ENCODE measurements at regions not wholly inside any gene's neighbourhood (a gene's known extent, or its start where the extent isn't known, plus 50 kb on each side); places are given as distances from the start of the nearest gene placed in this dataset.

- DNase-seq (ENCODE audit: low read depth in 1 of 2, low spot score in 2 of 2), result no peak
- no peaks in the 10 kb centered on the region for H3K27me3 ChIP-seq (replicated peaks)
- no peak overlapping the region for H3K4me3 ChIP-seq
- no peaks in the 10 kb centered on the region for H3K36me3 ChIP-seq
- H3K4me1 ChIP-seq (replicated peaks), result peaks cover 5% of the 10 kb centered on the region; the same call in 1 of the 2 replicates
- H3K27ac ChIP-seq, result no peak overlapping the region
- no peaks in the 10 kb centered on the region for H3K9me3 ChIP-seq (replicated peaks)
Observed at GRCh38 chr2:177314722-177315264, 50.3 kb upstream of the NFE2L2 start.

DNA sequence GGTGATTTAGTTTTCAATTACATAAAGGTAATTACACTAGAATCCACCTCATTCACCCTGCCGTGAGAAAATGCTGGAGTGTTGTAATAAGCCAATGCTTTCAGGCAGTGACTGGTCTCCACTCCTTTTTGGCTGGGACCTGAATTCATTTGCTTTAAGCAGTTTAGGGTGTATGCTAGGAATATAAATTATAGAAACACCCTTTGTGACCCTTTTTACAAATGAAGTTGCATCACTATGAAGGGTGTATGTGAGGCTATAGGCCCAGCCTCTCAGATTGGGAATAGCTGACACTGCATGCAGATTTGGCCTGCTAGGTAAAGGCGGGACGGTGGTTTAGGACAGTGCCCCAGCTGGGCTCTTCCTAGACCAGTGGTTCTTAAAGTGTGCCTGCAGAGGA lies 50.8 kb upstream of the NFE2L2 start:
- no peaks in the 10 kb centered on the region for H3K27me3 ChIP-seq (replicated peaks)
- DNase-seq (ENCODE audit: low read depth in 1 of 2, low spot score in 2 of 2), result no peak
- no peaks in the 10 kb centered on the region for H3K9me3 ChIP-seq (replicated peaks)
- peaks cover 5% of the 10 kb centered on the region; the same call in 1 of the 2 replicates for H3K4me1 ChIP-seq (replicated peaks)
- no peaks in the 10 kb centered on the region for H3K36me3 ChIP-seq
- no peak overlapping the region for H3K4me3 ChIP-seq
- no peak overlapping the region for H3K27ac ChIP-seq

- peaks cover 5% of the 10 kb centered on the region; the same call in 1 of the 2 replicates for H3K4me1 ChIP-seq (replicated peaks)
- no peak overlapping the region for H3K4me3 ChIP-seq
- no peak overlapping the region for H3K27ac ChIP-seq
- DNase-seq (ENCODE audit: low read depth in 1 of 2, low spot score in 2 of 2), result no peak
- no peaks in the 10 kb centered on the region for H3K9me3 ChIP-seq (replicated peaks)
- no peaks in the 10 kb centered on the region for H3K27me3 ChIP-seq (replicated peaks)
- no peaks in the 10 kb centered on the region for H3K36me3 ChIP-seq
Observed at GRCh38 chr2:177316756-177317155, 52.2 kb upstream of the NFE2L2 start.

DNA sequence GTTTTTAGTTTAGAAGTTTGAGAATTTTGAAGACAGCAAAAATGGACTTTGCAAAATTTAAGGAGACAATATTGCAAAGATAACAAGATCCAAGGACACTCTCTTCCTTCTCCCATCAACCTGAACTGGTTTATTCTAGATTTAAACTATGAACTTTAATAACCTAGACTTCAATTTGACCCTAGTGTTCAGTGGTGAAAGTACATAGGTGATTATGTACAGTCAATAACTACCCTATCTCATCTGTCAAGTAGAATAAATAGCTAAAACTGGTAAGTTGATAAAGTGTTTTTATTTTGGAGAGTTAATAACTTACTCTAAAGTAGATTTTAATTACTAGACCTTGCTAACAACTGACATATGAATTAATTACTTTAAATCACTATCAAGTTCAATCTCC lies 52.9 kb upstream of the NFE2L2 start:
- DNase-seq (ENCODE audit: low read depth in 1 of 2, low spot score in 2 of 2), result no peak
- peaks cover 5% of the 10 kb centered on the region; the same call in 1 of the 2 replicates for H3K4me1 ChIP-seq (replicated peaks)
- H3K36me3 ChIP-seq, result no peaks in the 10 kb centered on the region
- H3K27me3 ChIP-seq (replicated peaks), result no peaks in the 10 kb centered on the region
- no peak overlapping the region for H3K4me3 ChIP-seq
- H3K27ac ChIP-seq, result no peak overlapping the region
- no peaks in the 10 kb centered on the region for H3K9me3 ChIP-seq (replicated peaks)

DNA sequence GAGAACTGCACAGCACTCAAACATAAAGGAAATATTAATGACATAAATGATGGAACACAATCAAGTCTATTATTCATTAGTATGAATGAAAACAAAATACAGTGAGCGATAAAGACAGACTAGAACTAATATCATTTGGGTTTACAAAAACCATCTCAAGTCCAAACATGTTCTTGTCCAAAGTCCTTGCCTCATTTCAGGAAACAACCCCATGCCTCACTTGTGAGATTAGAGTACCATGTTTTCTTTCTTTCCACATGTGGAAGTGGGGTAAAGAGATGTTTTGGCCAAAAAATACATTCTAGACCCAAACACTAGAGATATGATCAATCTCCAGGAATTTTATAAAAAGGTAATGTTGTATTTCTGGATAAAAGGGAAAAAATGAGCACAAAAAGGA lies 53.3 kb upstream of the NFE2L2 start:
- H3K9me3 ChIP-seq (replicated peaks), result no peaks in the 10 kb centered on the region
- no peak for DNase-seq (ENCODE audit: low read depth in 1 of 2, low spot score in 2 of 2)
- H3K36me3 ChIP-seq, result no peaks in the 10 kb centered on the region
- no peak overlapping the region for H3K27ac ChIP-seq
- H3K4me3 ChIP-seq, result no peak overlapping the region
- peaks cover 5% of the 10 kb centered on the region; the same call in 1 of the 2 replicates for H3K4me1 ChIP-seq (replicated peaks)
- H3K27me3 ChIP-seq (replicated peaks), result no peaks in the 10 kb centered on the region

DNA sequence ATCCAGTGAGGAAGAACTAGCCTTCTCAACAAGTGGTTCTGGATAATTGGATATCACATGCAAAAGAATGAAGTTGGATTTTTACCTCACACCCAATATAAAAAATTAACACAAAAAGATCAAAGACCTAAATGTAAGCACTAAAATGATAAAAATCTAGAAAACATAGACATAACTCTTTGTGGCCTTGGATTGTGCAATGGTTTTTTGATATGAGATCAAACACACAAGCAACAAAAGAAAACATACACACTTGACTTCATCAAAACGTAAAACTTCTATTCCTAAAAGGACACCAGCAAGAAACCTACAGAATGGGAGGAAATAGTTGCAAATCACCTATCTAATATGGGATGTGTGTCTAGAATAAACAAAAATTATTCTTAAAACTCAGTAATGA lies 54.1 kb upstream of the NFE2L2 start:
- no peaks in the 10 kb centered on the region for H3K36me3 ChIP-seq
- H3K4me1 ChIP-seq (replicated peaks), result peaks cover 2% of the 10 kb centered on the region; the same call in 1 of the 2 replicates
- no peaks in the 10 kb centered on the region for H3K9me3 ChIP-seq (replicated peaks)
- no peaks in the 10 kb centered on the region for H3K27me3 ChIP-seq (replicated peaks)
- DNase-seq (ENCODE audit: low read depth in 1 of 2, low spot score in 2 of 2), result no peak
- no peak overlapping the region for H3K4me3 ChIP-seq
- no peak overlapping the region for H3K27ac ChIP-seq

GRCh38 chr2:177320596-177320995 lies 56.1 kb upstream of the NFE2L2 start:
- H3K4me1 ChIP-seq (replicated peaks), result peaks cover 7% of the 10 kb centered on the region
- no peak for DNase-seq (ENCODE audit: low read depth in 1 of 2, low spot score in 2 of 2)
- no peaks in the 10 kb centered on the region for H3K36me3 ChIP-seq
- H3K27ac ChIP-seq, result no peak overlapping the region
- H3K4me3 ChIP-seq, result no peak overlapping the region
- no peaks in the 10 kb centered on the region for H3K27me3 ChIP-seq (replicated peaks)
- H3K9me3 ChIP-seq (replicated peaks), result no peaks in the 10 kb centered on the region

- DNase-seq (ENCODE audit: low read depth in 1 of 2, low spot score in 2 of 2), result no peak
- H3K4me1 ChIP-seq (replicated peaks), result peaks cover 16% of the 10 kb centered on the region
- no peaks in the 10 kb centered on the region for H3K27me3 ChIP-seq (replicated peaks)
- H3K36me3 ChIP-seq, result no peaks in the 10 kb centered on the region
- H3K9me3 ChIP-seq (replicated peaks), result no peaks in the 10 kb centered on the region
- H3K27ac ChIP-seq, result no peak overlapping the region
- H3K4me3 ChIP-seq, result no peak overlapping the region
Observed at GRCh38 chr2:177322801-177323261, 58.3 kb upstream of the NFE2L2 start.

DNA sequence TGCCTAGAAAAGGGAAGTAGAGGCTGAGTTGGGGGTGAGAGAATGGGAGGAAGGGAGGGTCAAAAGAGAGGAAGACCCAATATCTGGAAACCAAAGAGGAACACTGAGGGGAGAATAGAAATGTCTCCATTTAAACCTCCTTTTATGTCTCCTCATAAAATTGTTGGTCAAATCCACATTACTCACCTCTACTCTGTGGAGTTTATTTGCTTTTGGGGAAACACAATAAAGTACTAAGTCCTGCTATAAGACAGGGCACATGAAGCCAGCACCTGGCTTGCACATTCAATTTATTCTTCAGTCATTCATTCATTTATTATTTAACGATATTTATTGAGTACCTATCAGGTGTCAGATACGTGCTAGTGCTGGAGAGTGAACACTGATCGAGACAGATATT lies 60.3 kb upstream of the NFE2L2 start:
- H3K4me3 ChIP-seq, result no peak overlapping the region
- H3K4me1 ChIP-seq (replicated peaks), result peaks cover 22% of the 10 kb centered on the region
- no peak overlapping the region for H3K27ac ChIP-seq
- no peak for DNase-seq (ENCODE audit: low read depth in 1 of 2, low spot score in 2 of 2)
- H3K27me3 ChIP-seq (replicated peaks), result no peaks in the 10 kb centered on the region
- no peaks in the 10 kb centered on the region for H3K36me3 ChIP-seq
- no peaks in the 10 kb centered on the region for H3K9me3 ChIP-seq (replicated peaks)

GRCh38 chr2:177325554-177325953 lies 61.0 kb upstream of the NFE2L2 start:
- Histone ChIP-seq H3K27ac (no peak overlapping the region), H3K36me3 (no peaks in the 10 kb centered on the region), H3K27me3 (replicated peaks) (no peaks in the 10 kb centered on the region), H3K4me1 (replicated peaks) (peaks cover 22% of the 10 kb centered on the region), H3K4me3 (no peak overlapping the region), H3K9me3 (replicated peaks) (no peaks in the 10 kb centered on the region)
- no peak for DNase-seq (ENCODE audit: low read depth in 1 of 2, low spot score in 2 of 2)

GRCh38 chr2:177326005-177326404 lies 61.5 kb upstream of the NFE2L2 start:
- no peak overlapping the region for H3K27ac ChIP-seq
- no peak overlapping the region for H3K4me3 ChIP-seq
- no peak for DNase-seq (ENCODE audit: low read depth in 1 of 2, low spot score in 2 of 2)
- H3K36me3 ChIP-seq, result no peaks in the 10 kb centered on the region
- no peaks in the 10 kb centered on the region for H3K9me3 ChIP-seq (replicated peaks)
- H3K27me3 ChIP-seq (replicated peaks), result no peaks in the 10 kb centered on the region
- H3K4me1 ChIP-seq (replicated peaks), result peaks cover 22% of the 10 kb centered on the region

GRCh38 chr2:177326591-177326990 lies 62.1 kb upstream of the NFE2L2 start:
- Histone ChIP-seq H3K27ac (no peak overlapping the region), H3K4me1 (replicated peaks) (peaks cover 22% of the 10 kb centered on the region), H3K36me3 (no peaks in the 10 kb centered on the region), H3K27me3 (replicated peaks) (no peaks in the 10 kb centered on the region), H3K4me3 (no peak overlapping the region), H3K9me3 (replicated peaks) (no peaks in the 10 kb centered on the region)
- no peak for DNase-seq (ENCODE audit: low read depth in 1 of 2, low spot score in 2 of 2)

DNA sequence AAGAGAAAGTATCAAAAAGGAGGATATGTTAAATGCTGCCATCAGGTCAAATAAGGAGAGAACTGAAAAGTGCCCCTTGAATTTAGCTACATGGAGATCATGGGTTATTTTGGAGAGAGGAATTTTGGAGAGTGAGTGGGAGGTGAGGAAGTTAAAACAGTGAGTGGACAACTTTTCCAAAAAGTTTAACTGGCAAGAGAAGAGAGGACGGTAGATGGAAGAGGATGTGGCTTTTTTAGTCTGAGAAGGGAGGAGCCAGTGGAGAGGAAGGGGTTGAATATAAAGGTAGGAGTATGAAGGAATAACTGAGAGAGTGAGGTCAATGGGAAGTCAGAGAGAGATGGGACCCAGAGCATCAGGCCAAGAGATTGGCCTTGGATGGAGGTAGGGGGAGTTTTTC lies 62.5 kb upstream of the NFE2L2 start:
- DNase-seq (ENCODE audit: low read depth in 1 of 2, low spot score in 2 of 2), result no peak
- Histone ChIP-seq H3K27me3 (replicated peaks) (no peaks in the 10 kb centered on the region), H3K4me1 (replicated peaks) (peaks cover 25% of the 10 kb centered on the region), H3K9me3 (replicated peaks) (no peaks in the 10 kb centered on the region), H3K27ac (no peak overlapping the region), H3K36me3 (peaks cover 2% of the 10 kb centered on the region; the same call in 1 of the 2 replicates), H3K4me3 (no peak overlapping the region)

GRCh38 chr2:177328056-177328455 lies 63.5 kb upstream of the NFE2L2 start:
- no peak overlapping the region for H3K27ac ChIP-seq
- no peaks in the 10 kb centered on the region for H3K27me3 ChIP-seq (replicated peaks)
- peak in 1 of 2 experiments; percentile 60 for DNase-seq (ENCODE audit: low read depth in 1 of 2, low spot score in 2 of 2)
- H3K36me3 ChIP-seq, result peaks cover 7% of the 10 kb centered on the region
- H3K4me1 ChIP-seq (replicated peaks), result peaks cover 36% of the 10 kb centered on the region
- no peak overlapping the region for H3K4me3 ChIP-seq
- H3K9me3 ChIP-seq (replicated peaks), result no peaks in the 10 kb centered on the region

- H3K4me3 ChIP-seq, result no peak overlapping the region
- DNase-seq (ENCODE audit: low read depth in 1 of 2, low spot score in 2 of 2), result no peak
- H3K36me3 ChIP-seq, result peaks cover 7% of the 10 kb centered on the region
- no peaks in the 10 kb centered on the region for H3K9me3 ChIP-seq (replicated peaks)
- H3K27ac ChIP-seq, result no peak overlapping the region
- H3K4me1 ChIP-seq (replicated peaks), result peaks cover 38% of the 10 kb centered on the region
- no peaks in the 10 kb centered on the region for H3K27me3 ChIP-seq (replicated peaks)
Observed at GRCh38 chr2:177329064-177329463, 63.5 kb upstream of the AGPS start.

Data from SJSA1 (cell line).